NCI-H187 (cell line): ENCODE measurements at regions not wholly inside any gene's neighbourhood (a gene's known extent, or its start where the extent isn't known, plus 50 kb on each side); places are given as distances from the start of the nearest gene placed in this dataset.

Experiments
- DNase-seq, 2 experiments: peaks; one replicate each; lab custom pipeline; 2025; lab: John Stamatoyannopoulos, UW

DNA sequence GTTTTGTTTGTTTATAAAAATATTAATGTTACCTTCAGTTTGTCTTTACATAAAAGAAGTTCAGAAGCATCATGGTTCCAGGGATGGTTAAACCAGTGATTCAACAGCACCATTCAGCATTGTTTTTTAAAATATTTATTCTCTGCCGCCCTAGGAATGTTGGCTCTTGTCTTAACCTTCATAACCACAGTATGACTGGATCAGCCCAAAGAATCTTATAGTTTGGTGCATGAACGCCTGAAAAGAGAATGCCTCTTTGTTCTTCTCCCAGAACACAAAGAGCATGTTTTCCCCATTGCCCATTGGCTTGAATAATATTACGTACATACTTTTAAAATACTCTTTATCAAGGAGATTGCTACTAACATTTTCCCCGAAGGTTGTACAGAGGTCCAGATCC is 413.4 kb downstream of the ANXA1 start:
- DNase-seq = no peak

DNA sequence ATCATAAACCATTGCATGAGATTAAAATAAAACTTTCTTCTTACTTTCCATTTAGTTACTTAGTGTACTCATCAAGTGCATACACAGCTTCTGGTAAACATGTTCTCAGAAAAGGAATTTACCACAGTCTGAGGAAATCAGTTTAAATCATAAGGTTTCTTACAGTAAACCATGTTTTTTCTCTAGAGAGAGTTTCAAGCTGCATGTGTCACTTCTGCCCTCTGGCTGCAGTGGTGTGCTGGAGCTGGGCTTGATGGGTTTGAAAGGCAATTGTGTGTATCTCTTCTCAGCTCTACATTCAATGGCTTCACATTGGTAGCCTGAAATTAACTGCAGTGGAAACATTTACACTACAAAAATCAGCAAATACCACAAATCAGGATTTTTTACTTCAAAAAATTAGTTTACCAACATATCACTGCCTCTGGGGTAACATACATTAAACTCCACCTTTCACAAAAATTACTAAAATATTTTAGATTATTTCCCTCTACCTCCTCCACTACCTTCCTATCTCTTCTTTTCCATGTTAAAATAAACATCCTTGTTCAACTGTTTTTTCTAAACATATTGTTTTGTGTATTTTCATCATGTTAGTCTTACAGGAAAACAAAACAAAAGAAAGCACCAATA is 414.3 kb downstream of the ANXA1 start:
- no peak for DNase-seq

DNA sequence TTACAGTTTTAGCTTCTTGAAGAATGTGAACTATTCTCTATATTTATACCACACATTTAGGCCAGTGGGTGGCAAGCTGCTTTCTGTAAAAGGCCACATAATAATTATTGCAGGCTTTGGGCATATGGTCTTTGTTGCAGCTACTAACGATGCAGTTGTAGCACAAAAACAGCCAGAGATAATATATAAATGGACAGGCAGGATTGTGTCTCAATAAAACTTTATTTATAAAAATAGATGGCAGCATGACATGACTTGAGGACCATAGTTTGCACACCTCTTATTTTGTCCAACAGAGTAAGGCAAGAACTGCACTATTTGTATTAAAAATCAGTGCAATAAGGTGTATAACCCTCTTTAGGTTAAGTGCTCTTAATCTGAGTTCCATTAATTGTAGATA is 415.0 kb downstream of the ANXA1 start:
- no peak for DNase-seq

DNA sequence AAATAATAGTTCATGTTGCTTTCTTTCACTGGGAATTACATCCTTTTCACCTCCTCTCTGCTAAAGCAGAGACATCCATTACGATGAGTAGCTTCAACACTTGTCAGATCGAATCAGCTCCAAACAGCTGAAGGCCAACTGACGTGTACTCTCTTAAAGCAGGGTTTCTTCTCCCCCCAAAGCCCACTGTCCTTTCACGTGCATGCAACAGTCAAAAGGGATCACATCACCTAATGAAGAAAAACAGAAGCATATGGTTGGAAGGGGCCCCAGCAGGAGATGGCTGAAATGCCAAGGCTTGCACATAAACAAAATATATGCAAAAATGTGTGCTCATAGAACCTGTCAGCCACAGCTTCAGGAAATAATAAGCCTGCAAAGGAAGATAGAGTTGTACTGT is 421.6 kb downstream of the ANXA1 start:
- no peak for DNase-seq

DNA sequence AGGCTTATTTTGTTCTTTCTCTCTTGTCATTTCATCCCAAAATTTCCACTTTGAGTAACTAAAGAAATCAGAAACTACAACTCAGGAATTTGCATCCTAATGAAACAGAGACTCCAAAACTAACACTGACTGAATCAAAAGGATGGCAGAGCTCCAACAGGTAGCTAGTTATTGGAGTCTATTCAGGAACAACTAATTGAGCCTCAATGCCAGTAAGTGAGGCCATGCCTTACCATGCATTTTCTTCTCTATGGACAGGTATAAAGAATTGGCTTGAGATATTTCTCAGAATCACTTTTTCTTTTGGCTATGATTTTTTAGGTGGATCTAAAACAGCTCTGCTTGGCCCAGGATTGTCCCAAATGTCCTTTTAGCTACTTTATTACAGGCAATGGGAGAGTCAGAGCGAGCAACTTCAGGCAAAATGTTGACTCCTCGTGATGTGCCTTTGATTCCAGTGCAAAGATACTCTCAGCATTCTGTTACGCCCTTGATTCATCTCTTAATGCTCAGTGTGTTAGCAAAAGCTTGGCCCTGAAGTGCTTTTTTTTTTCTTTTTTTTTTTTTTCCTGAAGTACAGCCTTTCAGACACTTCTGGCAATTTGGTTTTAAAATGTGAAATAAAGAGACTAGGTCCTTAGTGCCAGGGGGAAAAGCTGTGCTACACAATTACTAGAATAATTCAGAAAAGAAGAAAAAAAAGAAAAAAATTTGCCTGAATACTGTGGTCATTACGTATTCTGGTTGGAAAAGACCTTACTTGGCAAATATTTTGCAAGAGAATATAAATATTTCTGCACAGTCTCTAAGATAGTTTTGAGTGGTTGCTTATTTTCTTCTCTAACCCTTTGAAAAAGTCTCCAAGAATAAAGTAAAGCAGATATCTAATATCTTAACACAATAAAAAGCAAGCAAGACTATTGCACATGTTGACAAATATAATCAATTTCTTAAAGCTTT is 423.7 kb downstream of the ANXA1 start:
- DNase-seq = no peak

DNA sequence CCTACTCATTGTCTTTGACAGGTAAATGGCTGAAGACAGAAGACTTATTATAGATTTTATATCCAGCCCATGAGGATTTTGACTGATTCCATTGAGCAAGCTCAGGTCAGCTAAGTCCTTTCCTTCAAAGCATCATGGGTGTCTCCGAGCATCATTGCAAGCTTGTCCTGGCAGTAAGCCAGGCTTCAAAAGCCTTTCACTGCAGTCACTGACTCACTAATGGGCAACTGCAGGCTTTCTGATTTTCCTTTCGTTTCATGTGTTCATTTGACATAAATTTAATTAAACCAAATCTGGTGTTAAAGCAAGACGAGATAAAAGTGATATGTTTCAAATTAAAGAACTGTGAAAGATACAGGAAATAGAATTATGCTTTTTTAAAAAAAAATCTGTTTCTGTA is 426.2 kb downstream of the ANXA1 start:
- DNase-seq = no peak

DNA sequence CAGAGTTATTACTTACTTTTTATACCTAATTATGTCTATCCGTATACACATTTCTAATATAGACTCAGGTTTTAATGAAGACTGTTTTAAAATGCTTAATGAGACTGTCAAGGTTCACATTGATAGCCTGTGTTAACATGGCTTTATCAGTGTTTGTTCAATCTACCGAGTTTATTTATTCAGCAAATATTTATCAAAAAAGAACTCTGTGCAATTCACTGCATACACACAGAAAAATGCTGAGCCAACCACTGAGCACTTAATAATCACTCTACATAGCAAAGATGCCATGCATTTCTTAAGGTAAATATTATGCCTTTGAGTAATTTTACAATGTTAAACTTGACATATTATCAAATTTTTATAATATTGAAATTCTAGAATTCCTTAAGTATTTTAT is 428.2 kb downstream of the ANXA1 start:
- DNase-seq = no peak

DNA sequence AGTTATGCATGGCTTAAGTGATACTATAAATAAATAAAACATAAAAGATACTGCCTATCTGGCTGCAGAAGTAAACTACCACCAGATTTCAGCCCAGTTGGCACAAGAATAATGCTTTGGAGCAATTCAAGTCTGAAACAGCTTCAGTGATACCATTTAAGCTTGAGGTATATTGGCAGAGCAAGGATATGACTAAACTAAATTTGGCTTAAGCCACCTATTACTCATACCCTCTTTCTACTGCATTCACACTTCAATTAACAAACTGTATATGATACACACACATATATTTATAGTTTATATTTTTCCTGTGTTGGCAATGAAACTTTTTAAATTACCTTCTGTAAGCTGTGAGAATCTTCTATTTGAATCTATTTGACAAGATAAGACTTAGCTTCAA is 431.9 kb downstream of the ANXA1 start:
- DNase-seq = no peak

DNA sequence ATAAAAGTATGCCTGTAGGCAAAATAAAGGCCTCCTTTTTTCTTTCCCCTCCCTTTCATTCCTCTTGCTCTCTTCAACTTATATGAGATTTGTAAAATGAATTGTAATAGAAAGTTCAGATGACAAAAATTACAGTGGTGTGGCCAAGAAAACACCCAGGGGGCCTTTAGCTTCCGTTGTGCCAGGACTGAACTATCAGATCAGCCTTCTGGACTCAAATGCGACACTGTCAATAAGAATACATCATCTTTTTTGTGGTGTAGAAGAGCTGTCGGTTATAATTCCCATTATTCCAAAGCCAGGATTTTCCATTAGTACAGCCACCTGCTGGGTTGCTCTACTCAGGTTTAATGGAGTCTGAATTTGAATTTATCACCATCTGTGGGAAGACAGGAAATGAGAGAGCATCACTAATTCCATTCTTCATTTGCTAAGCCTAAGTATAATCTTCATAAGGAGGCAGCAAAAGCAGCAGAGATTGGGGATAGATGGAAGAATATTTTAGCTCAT is 443.4 kb downstream of the ANXA1 start:
- DNase-seq = no peak

DNA sequence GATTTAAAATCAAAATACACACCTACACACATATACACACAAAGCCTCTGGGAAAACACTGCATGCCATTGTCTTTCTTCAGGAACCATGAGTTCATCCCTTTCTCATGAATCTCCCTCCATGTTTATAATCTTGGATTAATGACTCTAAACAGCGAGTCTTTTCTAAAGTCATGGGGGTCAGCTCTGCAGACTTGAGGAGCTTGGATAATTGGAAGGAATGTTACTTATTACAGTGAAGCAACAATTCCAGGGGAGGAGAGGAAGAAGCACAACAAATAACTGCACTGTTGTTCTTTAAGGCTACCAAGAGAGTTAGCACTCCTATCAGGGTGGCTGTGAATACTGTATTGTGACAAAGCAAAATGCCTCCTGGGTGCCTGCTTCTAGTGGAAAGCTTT is 444.7 kb downstream of the ANXA1 start:
- DNase-seq = no peak

DNA sequence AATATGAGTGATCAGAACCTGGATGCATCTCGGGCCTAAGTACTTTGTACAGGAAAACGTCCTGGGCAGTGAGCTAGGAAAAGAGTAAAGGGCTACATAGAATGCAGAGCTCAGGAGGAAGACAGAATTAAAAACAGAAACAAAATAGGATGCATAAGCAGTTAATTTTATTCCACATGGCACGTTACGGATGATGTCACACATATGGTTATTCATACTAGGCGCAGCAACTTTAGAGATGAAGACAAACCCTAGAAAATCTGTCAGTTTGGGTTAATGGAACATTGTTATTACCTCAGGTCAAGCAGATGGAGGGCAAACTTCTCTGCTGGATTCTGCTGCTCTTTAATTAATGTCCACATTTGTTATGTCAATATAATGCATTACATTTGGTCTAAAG is 445.4 kb downstream of the ANXA1 start:
- DNase-seq = no peak

DNA sequence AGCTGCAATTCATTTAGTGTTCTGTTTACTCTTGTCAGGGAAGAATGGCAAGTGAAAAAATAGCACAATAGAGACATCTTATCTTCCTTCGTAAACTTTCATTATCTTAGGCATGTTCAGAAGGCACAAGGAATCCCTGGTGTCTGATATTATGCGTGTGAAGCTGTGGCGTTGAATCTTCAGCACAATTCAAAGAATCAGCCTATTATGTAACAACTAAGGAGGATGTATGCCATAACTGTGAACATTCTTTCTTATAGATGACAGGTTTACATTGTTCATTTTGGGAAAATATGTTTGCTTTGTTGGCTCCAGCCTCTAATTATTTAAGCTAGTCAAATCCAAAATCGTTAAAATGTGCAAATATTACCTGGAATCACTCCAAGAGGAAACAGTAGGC is 446.1 kb downstream of the ANXA1 start:
- DNase-seq = no peak

DNA sequence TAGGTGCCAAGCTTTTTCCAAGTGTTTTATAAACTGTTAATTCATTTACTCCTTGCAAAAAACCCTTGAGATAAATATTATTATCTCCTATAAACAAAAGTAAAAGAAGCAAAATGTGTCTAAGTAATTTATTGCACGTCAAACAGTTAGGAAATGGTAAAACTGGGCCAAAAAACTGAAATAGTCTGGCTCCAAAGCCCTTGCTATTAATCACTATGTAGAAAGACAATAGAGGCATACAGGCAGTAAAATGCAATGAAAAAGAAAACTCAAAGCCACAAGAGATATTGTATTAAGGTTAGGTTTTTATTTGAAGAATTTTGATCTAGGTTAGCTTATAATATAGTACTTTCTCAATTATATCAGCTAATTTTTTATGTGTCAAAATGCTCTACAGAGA is 457.7 kb downstream of the ANXA1 start:
- DNase-seq = no peak

DNA sequence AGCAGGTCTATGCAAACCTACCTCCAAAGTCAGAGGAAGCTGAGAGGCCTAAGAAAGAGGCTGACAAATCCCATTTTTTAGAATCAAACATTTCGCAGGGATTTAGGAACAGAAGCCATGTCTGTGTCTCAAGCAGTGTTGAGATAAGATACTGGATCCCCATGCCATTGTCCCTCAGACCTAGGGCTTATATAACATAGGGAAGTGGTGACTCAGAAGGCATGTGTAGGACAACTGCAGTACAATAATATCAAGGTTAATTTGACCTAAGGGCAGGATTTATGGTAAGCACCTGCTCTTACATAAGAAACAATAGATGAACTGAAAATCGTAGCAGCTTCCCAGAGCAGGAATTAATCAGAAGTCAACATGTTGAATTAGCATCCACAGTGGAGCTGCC is 459.4 kb downstream of the ANXA1 start:
- DNase-seq = no peak

DNA sequence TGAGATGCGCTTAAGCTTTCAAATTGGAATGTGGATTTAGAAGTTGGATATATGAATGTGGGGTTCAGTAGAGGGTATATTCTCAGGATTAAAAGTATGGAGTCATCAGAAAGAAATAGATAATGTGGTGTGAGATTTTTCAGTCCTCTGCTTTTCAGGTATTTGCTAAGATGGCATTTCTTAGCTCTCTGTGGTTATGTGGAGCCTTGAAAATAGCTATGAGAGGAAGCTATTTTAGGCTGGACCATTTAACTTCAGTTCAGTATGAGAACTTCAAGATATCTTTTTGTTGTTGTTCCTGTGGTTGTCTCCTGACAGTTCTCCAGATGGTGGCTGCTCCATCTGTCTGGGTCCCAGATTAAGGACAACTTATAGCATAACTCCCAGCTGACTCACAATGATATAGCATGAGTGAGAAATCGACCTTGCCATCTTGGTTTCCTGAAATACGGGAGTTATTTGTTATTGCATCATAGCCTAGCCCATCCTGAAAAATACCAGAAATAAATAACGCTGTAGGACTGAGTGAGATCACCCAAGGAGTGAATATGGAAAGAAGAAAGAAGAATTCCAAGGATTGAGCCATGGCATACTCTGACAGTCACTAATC is 461.5 kb downstream of the ANXA1 start:
- no peak for DNase-seq

DNA sequence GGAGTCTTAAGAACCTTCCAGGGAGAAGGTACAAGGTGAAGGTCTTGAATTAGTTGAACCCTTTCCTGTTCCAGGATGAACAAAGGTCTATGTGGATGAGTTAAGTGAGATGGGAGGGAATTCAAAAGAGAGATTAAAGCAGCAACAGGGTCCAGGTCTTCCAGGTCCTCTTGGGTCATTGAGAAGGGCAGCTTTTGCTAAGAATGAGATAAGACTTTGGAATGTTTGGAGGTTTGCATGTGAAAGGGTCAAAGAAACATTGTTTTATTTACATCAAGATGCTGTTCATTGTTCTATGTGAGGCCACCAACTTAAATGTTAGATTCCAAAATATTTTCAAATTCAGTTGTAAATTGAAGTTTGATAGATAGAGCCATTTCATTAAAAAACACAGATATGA is 463.9 kb downstream of the ANXA1 start:
- no peak for DNase-seq

DNA sequence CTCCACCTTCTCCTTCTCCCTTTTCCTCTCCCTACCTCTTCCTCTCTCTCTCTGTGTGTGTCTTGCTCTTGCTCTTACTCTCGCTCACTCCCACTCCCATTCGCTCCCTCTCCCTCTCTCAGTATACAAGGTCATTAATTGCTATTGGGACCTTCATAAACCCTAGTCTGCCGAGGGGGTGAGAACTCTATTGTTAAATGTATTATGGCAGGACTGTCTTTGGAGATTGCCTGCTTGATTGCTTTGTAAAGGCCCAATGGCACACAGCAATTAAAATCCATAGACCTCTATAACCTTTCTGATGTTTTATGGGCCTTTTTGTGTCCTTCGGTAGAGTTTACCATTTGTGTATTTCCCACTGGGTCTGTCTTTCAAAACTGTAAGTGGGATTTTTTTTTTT is 465.9 kb downstream of the ANXA1 start:
- no peak for DNase-seq

DNA sequence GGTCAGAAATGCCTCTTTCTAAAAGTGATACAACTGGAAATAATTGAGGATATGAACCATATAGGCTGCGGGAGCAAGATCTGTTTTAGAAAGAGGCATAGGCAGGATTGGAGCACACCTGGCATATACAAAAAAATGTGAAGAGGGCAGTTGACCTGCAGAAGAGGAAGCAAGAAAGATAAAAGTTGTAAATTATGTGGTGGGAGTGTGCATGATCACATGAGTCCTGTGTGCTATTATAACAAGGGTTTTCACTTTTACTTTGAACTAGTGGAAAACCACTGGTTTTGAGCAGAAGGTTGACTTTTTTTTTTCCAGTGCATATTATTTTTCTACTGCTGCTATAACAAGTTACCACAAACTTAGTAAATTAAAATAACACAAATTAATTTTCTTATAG is 489.3 kb downstream of the ANXA1 start:
- DNase-seq = no peak

DNA sequence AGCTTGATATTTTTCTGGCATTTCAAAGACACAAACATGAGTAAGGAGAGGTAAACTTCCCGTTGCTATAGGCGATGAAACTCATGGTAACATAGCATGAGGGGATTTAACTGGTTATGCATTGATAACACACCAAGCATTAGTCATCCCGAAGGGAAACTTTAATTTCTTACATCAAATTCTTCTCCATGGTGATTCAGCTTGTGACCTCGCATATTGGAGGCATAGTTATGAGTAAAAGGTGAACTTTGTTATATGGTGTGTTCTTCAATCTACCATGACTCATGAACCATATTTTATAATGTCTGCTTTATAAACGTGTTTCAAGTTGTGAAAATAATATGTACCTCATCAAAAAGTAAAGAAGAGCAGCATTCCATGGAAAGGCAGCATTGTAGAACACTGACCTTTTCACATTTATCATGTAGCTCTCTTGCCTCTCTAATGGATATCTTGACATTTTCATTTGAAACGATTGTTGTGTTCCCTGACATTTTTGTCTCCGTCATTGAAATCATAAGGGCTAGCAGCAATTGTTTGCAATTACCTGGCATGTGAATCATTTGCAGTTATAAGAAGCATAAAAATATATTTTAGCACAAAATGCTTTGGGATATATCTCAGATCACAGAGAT is 491.8 kb downstream of the ANXA1 start:
- peak in 1 of 2 experiments; percentile 1 for DNase-seq

DNA sequence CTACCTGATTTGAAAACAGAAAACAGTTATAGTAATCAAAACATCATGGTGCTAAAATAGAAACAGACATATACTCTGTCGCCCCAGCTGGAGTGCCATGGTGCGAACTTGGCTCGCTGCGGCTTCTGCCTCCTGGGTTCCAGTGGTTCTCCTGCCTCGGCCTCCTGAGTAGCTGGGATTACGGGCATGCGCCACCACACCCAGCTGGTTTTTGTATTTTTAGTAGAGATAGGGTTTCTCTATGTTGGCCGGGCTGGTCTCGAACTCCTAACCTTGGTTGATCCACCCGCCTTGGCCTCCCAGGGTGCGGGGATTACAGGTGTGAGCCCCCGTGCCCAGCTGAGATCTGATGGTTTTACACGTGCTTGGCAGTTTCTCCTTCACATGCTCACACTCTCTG is 495.9 kb downstream of the ANXA1 start:
- DNase-seq = no peak

DNA sequence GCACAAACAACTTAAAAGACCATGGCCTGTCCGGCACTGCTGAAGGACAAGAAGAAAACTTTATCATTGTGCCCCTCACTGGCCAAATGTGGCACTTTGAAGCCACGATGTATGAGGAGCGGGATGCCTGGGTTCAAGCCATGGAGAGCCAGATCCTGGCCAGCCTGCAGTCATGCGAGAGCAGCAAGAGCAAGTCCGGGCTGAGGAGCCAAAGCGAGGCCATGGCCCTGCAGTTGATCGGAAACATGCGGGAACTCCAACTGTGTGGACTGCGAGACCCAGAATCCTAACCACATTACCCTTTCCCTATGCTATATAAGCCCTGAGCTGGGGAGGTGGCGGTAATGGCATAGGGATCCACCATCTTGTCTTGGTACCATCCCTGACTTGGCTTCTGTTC is 497.9 kb downstream of the ANXA1 start:
- DNase-seq = no peak

DNA sequence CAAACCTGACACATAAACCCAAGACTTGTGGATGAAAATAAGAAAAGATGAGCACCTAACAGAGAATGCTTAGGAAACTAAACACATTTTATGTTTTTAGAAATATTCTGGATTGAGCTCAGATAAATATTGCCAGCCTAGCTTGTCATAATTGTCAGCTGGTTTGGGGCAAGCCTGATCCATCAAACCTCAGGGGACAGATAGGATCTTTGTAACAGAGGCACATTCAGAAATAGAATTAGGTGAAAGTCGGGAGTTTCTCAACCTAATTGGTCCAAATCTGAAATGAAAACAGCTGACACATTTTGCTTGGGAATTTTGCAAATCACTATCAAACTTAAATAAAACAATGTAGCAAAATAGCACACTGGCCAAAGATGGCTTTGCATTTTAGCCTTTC is 503.7 kb downstream of the ANXA1 start:
- DNase-seq = no peak

DNA sequence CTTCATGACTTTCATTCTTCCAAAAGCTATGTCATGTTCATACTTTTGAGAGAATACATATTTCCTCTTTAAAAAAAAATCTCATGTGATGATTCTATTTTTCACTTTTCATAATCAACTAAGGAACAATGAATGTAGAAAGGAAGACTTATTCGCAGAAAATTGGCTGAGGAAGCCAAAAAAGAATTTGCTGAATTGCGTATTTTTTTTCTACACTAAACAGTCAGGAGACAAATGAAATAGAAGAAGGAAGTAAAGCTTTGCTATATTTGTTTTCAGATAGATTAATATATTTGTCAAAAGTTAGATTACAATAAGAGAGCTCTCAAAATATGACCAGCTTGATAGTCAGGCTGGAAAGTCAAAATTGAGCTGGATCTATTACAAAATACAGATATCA is 504.2 kb downstream of the ANXA1 start:
- DNase-seq = no peak
